Thymus (tissue), 11 donors: ENCODE measurements at regions not wholly inside any gene's neighbourhood (a gene's known extent, or its start where the extent isn't known, plus 50 kb on each side); places are given as distances from the start of the nearest gene placed in this dataset.
"Not testable (repeated sequence)": the region's sequence is repeated elsewhere in the genome, so short reads cannot be mapped to it uniquely, and the experiment has no call there.

ENCODE experiments used
- DNase-seq, 9 donors: peaks; one replicate each; pipeline ENCODE4 v3.0.0-alpha.2; 2013; ENCODE audit warnings: low spot score in 9 of 9, low read depth in 6 of 9, missing footprints in 1 of 9
- H3K27ac ChIP-seq, 2 donors: one replicate each; pipeline ENCODE4 v1.5.1; 2013; ENCODE audit warnings: control low read depth in 1 of 2, low read depth in 1 of 2, low read length in 1 of 2, mild to moderate bottlenecking in 1 of 2, moderate library complexity in 1 of 2
- H3K27me3 ChIP-seq, 2 donors: one replicate each; pipeline ENCODE4 v1.5.1; 2013; ENCODE audit warnings: low read length in 1 of 2; ENCODE audit not compliant: control insufficient read depth in 2 of 2, insufficient read depth in 1 of 2
- H3K36me3 ChIP-seq, 2 donors: one replicate each; pipeline ENCODE4 v1.5.1; 2013; ENCODE audit warnings: low read length in 1 of 2, mild to moderate bottlenecking in 1 of 2, moderate library complexity in 1 of 2; ENCODE audit not compliant: control insufficient read depth in 2 of 2, insufficient read depth in 2 of 2
- H3K4me1 ChIP-seq, 2 donors: one replicate each; pipeline ENCODE4 v1.5.1; 2013; ENCODE audit warnings: low read length in 2 of 2; ENCODE audit not compliant: control insufficient read depth in 2 of 2, insufficient read depth in 2 of 2
- H3K4me3 ChIP-seq, 2 donors: one replicate each; pipeline ENCODE4 v1.5.1; 2013; ENCODE audit warnings: low read length in 2 of 2, control low read depth in 1 of 2, mild to moderate bottlenecking in 1 of 2
- H3K9me3 ChIP-seq, 2 donors: one replicate each; pipeline ENCODE4 v1.5.1; 2013; ENCODE audit warnings: low read length in 1 of 2, mild to moderate bottlenecking in 1 of 2; ENCODE audit not compliant: control insufficient read depth in 2 of 2, insufficient read depth in 1 of 2
- WGBS: extraction: QIAGEN DNeasy Blood & Tissue Kit; methylation state at CpG from one replicate; pipeline ENCODE4 v1.1.7; 2013; 5-methylcytosine and 5-hydroxymethylcytosine counted together
- donor health status: healthy.

- Histone ChIP-seq H3K36me3 (no peaks in the 10 kb centered on the region), H3K9me3 (no peaks in the 10 kb centered on the region), H3K4me1 (no peaks in the 10 kb centered on the region), H3K27me3 (no peaks in the 10 kb centered on the region), H3K4me3 (no peak overlapping the region), H3K27ac (no peak overlapping the region)
- no peak for DNase-seq
- WGBS: 84% methylated on average over 3 of the region's 3 CpGs
Measured at GRCh38 chr14:25394791-25395391, 344.9 kb upstream of the STXBP6 start.

GRCh38 chr14:25394356-25394755 lies 344.4 kb upstream of the STXBP6 start:
- Histone ChIP-seq H3K27ac (no peak overlapping the region), H3K27me3 (no peaks in the 10 kb centered on the region), H3K36me3 (no peaks in the 10 kb centered on the region), H3K9me3 (no peaks in the 10 kb centered on the region), H3K4me3 (no peak overlapping the region), H3K4me1 (no peaks in the 10 kb centered on the region)
- no peak for DNase-seq

DNA sequence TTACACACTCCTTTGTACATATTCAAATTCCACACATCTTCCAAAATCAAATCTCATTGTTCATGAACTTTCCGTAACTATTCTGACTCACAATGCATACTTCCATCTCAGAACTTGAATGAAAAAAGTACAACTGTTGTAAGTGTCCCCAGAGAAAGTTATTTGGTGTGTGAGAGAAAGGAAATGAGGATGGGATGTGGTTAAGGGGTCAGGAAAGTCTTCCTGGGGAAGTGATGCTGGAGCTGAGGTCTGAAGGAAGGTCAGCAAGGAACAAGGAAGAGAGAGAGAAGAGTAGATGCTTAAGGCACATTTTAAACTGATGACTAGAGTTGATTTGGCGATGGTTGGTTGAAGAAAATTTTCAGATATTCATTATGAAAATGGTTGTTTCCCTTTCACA lies 340.0 kb upstream of the STXBP6 start:
- Histone ChIP-seq H3K27me3 (no peaks in the 10 kb centered on the region), H3K27ac (no peak overlapping the region), H3K36me3 (no peaks in the 10 kb centered on the region), H3K9me3 (no peaks in the 10 kb centered on the region), H3K4me1 (no peaks in the 10 kb centered on the region), H3K4me3 (no peak overlapping the region)
- no peak for DNase-seq
- 91% methylated on average over 2 of the region's 2 CpGs for WGBS

- 42% methylated on average over 3 of the region's 3 CpGs for whole genome bisulfite sequencing
- Histone ChIP-seq H3K36me3 (no peaks in the 10 kb centered on the region), H3K27me3 (no peaks in the 10 kb centered on the region), H3K27ac (no peak overlapping the region), H3K4me3 (no peak overlapping the region), H3K9me3 (no peaks in the 10 kb centered on the region), H3K4me1 (no peaks in the 10 kb centered on the region)
- DNase-seq: no peak
Measured at GRCh38 chr14:25381498-25381897, 331.6 kb upstream of the STXBP6 start.

DNA sequence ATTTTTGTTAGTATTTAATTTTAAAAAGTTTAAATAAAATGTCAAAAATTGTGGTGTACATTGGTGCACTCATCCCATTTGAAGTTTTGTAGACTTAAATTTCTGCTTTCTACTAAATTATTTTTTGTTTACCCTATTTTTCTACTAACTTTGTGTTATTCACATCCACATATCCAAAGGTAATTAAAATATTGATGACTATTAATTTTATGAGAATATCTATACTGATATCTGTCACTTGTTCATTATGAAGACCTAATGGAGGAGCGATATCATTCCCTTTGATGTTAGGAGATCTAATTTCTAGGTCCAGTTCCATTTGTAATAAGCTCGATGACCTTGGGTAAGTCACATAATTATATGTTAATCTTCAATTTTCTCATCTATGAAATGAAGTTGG lies 325.7 kb upstream of the STXBP6 start:
- no peak overlapping the region for H3K27ac ChIP-seq
- DNase-seq: no peak
- no peaks in the 10 kb centered on the region for H3K36me3 ChIP-seq
- 97% methylated on average over 2 of the region's 2 CpGs for WGBS
- H3K4me1 ChIP-seq: no peaks in the 10 kb centered on the region
- no peaks in the 10 kb centered on the region for H3K27me3 ChIP-seq
- H3K4me3 ChIP-seq: no peak overlapping the region
- H3K9me3 ChIP-seq: no peaks in the 10 kb centered on the region

DNA sequence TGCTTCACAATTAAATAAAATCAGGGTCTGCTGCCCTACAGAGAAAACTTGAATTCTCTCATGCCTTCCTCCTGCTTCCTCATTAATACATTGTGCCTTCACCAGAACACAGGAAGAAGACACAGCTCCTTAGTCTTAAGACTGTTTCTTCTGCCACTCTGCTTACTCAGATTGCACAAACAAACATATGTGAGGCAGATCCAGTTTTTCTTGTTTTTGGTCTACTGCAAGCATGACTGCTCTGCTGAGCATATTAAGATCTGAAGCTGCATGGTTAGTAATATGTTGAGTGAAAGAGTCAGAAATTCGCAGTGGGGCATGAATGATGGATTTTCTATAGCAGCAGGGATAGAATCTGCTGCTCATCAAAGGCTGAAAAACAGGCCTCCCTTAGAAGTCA lies 321.1 kb upstream of the STXBP6 start:
- peak in 1 of 9 donors; percentile 6 for DNase-seq
- no peak overlapping the region for H3K4me3 ChIP-seq
- H3K36me3 ChIP-seq: no peaks in the 10 kb centered on the region
- 88% methylated on average over 1 of the region's 1 CpG for WGBS
- no peak overlapping the region for H3K27ac ChIP-seq
- H3K27me3 ChIP-seq: no peaks in the 10 kb centered on the region
- H3K9me3 ChIP-seq: no peaks in the 10 kb centered on the region
- no peaks in the 10 kb centered on the region for H3K4me1 ChIP-seq

- not testable (repeated sequence) for H3K9me3 ChIP-seq, H3K36me3 ChIP-seq, H3K27ac ChIP-seq, DNase-seq, H3K4me3 ChIP-seq, H3K27me3 ChIP-seq, H3K4me1 ChIP-seq
- WGBS: 96% methylated on average over 10 of the region's 10 CpGs
Measured at GRCh38 chr14:25370057-25370456, 320.1 kb upstream of the STXBP6 start.

GRCh38 chr14:25358330-25358729 lies 308.4 kb upstream of the STXBP6 start:
- no peaks in the 10 kb centered on the region for H3K36me3 ChIP-seq
- no peak overlapping the region for H3K4me3 ChIP-seq
- no peak for DNase-seq
- H3K4me1 ChIP-seq: no peaks in the 10 kb centered on the region
- no peak overlapping the region for H3K27ac ChIP-seq
- 87% methylated on average over 1 of the region's 1 CpG for WGBS
- H3K9me3 ChIP-seq: no peaks in the 10 kb centered on the region
- H3K27me3 ChIP-seq: no peaks in the 10 kb centered on the region

DNA sequence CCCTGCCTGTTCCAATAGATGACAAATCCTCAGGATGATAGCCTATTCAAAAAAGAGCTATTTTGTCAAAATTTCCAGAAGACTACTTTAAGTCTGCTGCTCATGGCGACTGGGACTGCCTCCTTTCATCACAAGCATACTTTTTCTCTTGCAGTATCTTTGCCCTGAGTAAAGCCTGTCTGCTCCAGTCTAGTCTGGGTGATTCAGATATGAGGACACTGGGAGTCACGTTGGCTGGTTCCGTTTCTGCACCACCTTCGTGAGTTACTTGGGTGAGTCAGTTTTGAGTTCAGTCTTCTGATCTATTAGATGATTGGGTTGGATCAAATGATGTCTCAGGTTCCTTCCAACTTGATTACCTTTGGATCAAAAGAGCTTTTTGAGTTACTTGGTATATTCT lies 301.3 kb upstream of the STXBP6 start:
- no peaks in the 10 kb centered on the region for H3K36me3 ChIP-seq
- H3K27me3 ChIP-seq: no peaks in the 10 kb centered on the region
- H3K4me1 ChIP-seq: no peaks in the 10 kb centered on the region
- DNase-seq: no peak
- H3K27ac ChIP-seq: no peak overlapping the region
- H3K4me3 ChIP-seq: no peak overlapping the region
- H3K9me3 ChIP-seq: no peaks in the 10 kb centered on the region
- WGBS: 93% methylated on average over 4 of the region's 4 CpGs

DNA sequence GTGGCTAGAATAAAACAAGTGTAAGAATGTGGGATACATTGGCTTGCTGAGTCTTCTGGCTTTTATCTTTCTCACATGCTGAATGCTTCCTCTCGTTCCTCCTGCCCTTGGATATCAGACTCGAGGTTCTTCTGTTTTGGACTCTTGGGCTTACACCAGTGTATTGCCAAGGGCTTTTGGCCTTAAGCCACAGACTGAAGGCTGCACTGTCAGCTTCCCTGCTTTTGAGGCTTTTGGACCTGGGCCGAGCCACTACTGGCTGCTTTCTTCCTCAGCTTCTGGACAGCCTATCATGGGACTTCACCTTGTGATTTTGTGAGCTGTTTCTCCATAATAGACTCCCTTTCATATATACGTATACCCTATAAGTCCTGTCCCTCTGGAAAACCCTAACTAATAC lies 300.9 kb upstream of the STXBP6 start:
- 88% methylated on average over 4 of the region's 4 CpGs for WGBS
- Histone ChIP-seq H3K4me1 (no peaks in the 10 kb centered on the region), H3K36me3 (no peaks in the 10 kb centered on the region), H3K27me3 (no peaks in the 10 kb centered on the region), H3K9me3 (no peaks in the 10 kb centered on the region), H3K4me3 (no peak overlapping the region), H3K27ac (no peak overlapping the region)
- no peak for DNase-seq
